Glutamatergic neuron (in vitro differentiated cells): ENCODE measurements at regions not wholly inside any gene's neighbourhood (a gene's known extent, or its start where the extent isn't known, plus 50 kb on each side); places are given as distances from the start of the nearest gene placed in this dataset.

Experiments
- DNase-seq: peaks from one replicate; pipeline ENCODE4 v3.0.0; 2022
- H3K27ac Mint-ChIP-seq: one replicate; pipeline ENCODE4 v1.8.0; 2020; ENCODE audit warnings: mild to moderate bottlenecking, mixed read lengths, inconsistent platforms; ENCODE audit not compliant: unreplicated experiment
- H3K27me3 Mint-ChIP-seq: one replicate; pipeline ENCODE4 v1.8.0; 2020; ENCODE audit warnings: mild to moderate bottlenecking, moderate library complexity, mixed read lengths, inconsistent platforms; ENCODE audit not compliant: unreplicated experiment
- H3K36me3 Mint-ChIP-seq: one replicate; pipeline ENCODE4 v1.8.0; 2020; ENCODE audit warnings: mild to moderate bottlenecking, mixed read lengths, inconsistent platforms; ENCODE audit not compliant: unreplicated experiment
- H3K4me1 Mint-ChIP-seq: one replicate; pipeline ENCODE4 v1.8.0; 2020; ENCODE audit warnings: mild to moderate bottlenecking, low read depth, mixed read lengths, inconsistent platforms; ENCODE audit not compliant: unreplicated experiment
- H3K4me3 Mint-ChIP-seq: one replicate; pipeline ENCODE4 v1.8.0; 2020; ENCODE audit warnings: mild to moderate bottlenecking, mixed read lengths, inconsistent platforms; ENCODE audit not compliant: unreplicated experiment
- H3K9me3 Mint-ChIP-seq: one replicate; pipeline ENCODE4 v1.8.0; 2020; ENCODE audit warnings: mild to moderate bottlenecking, moderate library complexity, mixed read lengths, inconsistent platforms; ENCODE audit not compliant: unreplicated experiment
- CTCF ChIP-seq: fragments of 200-600 bp; sonication (generic); IDR thresholded peaks from one replicate; pipeline ENCODE4 v1.5.0; 2021; ENCODE audit not compliant: partially characterized antibody, unreplicated experiment

- H3K27ac Mint-ChIP-seq, result no peak overlapping the region
- no peak for TF ChIP-seq CTCF
- H3K4me3 Mint-ChIP-seq, result no peak overlapping the region
- DNase-seq, result no peak
- no peaks in the 10 kb centered on the region for H3K27me3 Mint-ChIP-seq
- no peaks in the 10 kb centered on the region for H3K36me3 Mint-ChIP-seq
- H3K4me1 Mint-ChIP-seq, result no peaks in the 10 kb centered on the region
- no peaks in the 10 kb centered on the region for H3K9me3 Mint-ChIP-seq
These were observed 267.6 kb downstream of the FAM170A start for GRCh38 chr5:119896826-119897536.

- no peaks in the 10 kb centered on the region for H3K4me1 Mint-ChIP-seq
- H3K36me3 Mint-ChIP-seq, result no peaks in the 10 kb centered on the region
- no peak overlapping the region for H3K4me3 Mint-ChIP-seq
- DNase-seq, result no peak
- no peak for TF ChIP-seq CTCF
- no peaks in the 10 kb centered on the region for H3K9me3 Mint-ChIP-seq
- no peak overlapping the region for H3K27ac Mint-ChIP-seq
- no peaks in the 10 kb centered on the region for H3K27me3 Mint-ChIP-seq
These were observed 268.4 kb downstream of the FAM170A start for GRCh38 chr5:119897537-119898370.

- Mint-ChIP-seq H3K27ac (no peak overlapping the region), H3K4me3 (no peak overlapping the region), H3K9me3 (no peaks in the 10 kb centered on the region), H3K27me3 (peaks cover 1% of the 10 kb centered on the region), H3K36me3 (no peaks in the 10 kb centered on the region), H3K4me1 (no peaks in the 10 kb centered on the region)
- no peak for DNase-seq
- no peak for TF ChIP-seq CTCF
These were observed 270.6 kb downstream of the FAM170A start for GRCh38 chr5:119899981-119900380.

- Mint-ChIP-seq H3K36me3 (peaks cover 5% of the 10 kb centered on the region), H3K4me1 (no peaks in the 10 kb centered on the region), H3K27ac (no peak overlapping the region), H3K4me3 (no peak overlapping the region), H3K9me3 (peaks cover 1% of the 10 kb centered on the region), H3K27me3 (peaks cover 1% of the 10 kb centered on the region)
- no peak for TF ChIP-seq CTCF
- DNase-seq, result no peak
These were observed 273.2 kb downstream of the FAM170A start for GRCh38 chr5:119902593-119902992.

- Mint-ChIP-seq H3K27ac (no peak overlapping the region), H3K27me3 (no peaks in the 10 kb centered on the region), H3K4me1 (no peaks in the 10 kb centered on the region), H3K9me3 (no peaks in the 10 kb centered on the region), H3K4me3 (no peak overlapping the region), H3K36me3 (no peaks in the 10 kb centered on the region)
- DNase-seq, result no peak
- TF ChIP-seq CTCF, result no peak
These were observed 284.1 kb downstream of the FAM170A start for GRCh38 chr5:119913425-119913824.
